ENCODE measurements at regions not wholly inside any gene's neighbourhood (a gene's known extent, or its start where the extent isn't known, plus 50 kb on each side); places are given as distances from the start of the nearest gene placed in this dataset.
"Not testable (repeated sequence)": the region's sequence is repeated elsewhere in the genome, so short reads cannot be mapped to it uniquely, and the experiment has no call there.

DNA sequence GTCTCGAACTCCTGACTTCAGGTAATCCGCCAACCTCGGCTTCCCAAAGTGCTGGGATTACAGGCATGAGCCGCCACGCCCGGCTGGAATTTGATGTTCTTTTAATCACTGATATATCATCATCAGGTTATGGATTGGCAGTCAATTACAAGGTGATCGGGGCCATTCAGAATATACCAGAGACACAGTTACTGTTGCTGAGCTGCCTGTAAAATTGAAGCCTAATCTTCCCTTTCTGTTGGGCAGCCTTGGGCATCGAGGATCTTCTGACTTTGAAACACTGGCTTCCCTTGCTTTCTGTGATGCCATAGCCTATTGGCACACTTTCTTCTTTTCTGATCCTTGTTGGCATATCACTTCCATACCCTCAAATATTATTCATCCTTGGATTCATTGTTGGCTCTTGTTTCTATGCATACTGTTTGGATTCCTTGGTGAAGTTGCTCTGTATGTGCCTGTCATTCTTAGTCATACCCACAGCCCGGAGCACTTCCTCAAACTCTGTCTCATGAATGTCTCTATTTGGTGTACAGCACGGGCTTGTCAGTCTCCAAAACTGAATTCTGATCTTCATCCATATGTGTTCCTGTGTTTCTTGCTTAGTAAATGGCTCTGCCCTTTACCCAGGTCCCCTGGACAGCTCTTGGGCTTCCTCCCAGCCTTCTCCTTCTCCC, 85.6 kb upstream of the CRYM start:
- DNase-seq (ENCODE audit: low read depth, low spot score) = peak; percentile 3

DNA sequence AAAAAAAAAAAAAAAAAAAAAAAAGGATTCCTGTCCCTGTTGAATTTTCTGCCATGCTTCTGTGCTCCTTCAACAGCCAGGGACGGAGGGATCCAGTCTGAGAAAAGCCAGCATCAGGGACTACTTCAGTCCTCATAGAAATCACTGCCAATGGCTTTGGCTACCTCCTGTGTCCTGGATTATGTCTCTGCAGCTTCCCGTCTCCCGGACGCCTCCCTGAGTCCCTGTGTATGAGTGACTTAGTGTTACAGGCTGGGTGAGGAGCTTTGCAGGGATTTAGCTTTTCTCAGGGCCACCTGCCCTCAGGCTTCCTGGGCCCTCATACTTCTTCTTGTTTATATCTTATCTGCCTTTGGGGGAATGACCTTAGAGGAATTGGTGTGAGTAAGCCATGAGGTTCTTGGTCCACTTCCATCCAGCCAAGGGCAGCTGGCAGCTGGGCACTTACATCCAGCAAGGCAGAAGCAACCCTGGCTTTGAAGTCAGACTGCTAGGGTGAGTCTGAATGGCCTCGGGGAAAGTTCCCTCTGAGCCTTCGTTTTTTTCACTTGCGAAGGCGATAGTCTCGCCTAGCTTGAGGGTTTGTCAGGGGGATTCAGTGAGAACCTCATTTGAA, 83.6 kb upstream of the CRYM start:
- not testable (repeated sequence) for DNase-seq (ENCODE audit: low read depth, low spot score)

DNA sequence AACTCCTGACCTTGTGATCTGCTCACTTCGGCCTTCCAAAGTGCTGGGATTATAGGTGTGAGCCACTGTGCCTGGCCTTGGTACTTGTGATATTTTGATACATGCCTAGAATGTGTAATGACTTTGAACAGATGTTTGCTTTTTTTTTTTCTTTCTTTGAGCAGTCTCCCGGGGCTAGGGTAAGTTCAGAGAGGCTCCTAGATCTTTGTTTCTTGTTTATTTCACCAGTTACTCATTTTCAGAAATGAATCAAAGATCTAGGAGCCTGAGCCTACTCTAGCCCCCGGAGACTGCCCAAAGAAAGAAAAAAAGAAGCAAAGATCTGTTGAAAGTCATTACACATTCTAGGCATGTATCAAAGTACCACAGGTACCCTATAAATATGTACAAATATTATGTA, 83.0 kb upstream of the CRYM start:
- DNase-seq (ENCODE audit: low read depth, low spot score) = not testable (repeated sequence)

DNA sequence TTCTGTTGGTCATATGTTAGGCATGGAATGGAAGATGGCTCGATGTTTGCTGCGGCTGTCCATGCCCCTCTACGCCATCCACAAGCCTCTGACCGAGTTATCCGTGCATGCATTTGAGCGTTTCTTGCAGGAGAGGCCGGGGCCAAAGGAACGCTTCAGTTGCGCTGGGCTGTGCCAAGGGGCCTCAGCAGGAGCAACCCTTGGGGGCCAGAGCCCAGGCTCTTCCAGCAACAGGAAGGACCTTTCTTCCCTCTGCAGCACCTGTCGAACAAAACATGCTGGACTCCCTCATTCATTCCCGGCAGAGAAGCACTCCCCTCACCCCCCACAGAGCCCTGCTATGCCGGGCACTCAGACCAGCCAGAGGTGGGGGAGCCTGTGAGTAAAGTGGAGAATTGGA, 81.4 kb upstream of the CRYM start:
- DNase-seq (ENCODE audit: low read depth, low spot score) = not testable (repeated sequence)

DNA sequence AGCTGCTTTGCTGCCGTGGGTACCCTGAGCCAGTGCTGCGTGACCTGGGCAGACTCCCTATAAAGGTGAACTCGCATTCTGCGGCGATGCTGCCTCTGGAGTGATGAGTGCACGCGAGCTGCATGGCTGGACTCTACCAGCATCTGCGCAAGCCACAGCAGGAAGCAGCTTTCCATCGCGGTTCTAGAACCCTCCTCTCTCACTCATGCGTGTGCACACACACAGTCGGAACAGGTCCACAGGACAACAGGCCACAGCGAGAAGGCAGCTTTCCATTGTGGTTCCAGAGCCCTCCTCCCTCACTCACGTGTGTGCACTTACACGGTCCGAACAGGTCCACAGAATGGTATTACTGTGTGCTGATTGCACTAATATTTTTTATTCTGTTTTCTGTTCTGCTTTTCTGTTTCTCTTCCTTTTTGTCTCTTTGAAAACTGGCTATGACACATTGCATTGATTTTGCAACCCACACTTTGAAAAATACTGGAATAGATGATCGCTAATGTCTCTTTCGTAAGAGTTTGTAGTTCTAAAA, 80.2 kb upstream of the CRYM start:
- DNase-seq (ENCODE audit: low read depth, low spot score) = not testable (repeated sequence)

DNA sequence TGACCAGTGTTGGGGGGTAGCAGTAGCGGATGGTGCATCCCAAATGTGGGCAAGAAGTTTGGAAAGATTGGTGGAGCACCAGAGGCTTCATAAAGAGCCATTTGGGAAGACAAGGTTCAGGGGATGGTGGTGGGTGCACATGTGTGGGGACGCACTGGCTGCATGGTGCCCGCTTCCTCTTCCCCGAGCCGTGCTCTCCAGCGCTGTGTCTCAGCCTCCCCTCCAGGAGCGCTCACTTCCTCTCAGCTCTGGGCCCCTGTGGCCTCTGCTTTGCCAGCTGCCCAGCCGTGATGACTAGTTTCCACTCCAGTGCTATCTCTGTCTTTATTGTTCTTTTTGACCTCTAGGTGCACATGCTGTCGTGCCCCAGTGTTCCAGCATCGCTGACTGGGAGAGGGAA, 78.2 kb upstream of the CRYM start:
- DNase-seq (ENCODE audit: low read depth, low spot score) = not testable (repeated sequence)

DNA sequence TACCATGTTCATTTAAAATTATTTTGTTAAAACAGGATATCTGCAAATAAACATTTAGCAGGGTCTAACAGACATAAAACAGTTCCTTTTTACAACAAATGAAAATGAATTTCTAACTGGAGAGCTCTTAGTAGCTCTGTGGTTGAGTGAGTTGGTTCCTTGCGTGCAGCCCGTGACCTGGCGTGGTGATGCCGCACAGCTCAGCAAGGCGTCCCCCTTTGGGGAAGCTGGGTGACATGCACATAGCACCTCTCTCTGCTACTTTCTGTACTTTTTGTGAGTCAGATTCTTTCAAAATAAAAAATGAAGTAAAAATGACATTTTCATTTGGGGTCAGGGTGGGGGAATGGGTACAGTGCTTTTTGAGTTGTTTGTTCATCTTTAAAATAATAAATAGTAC, 73.3 kb upstream of the CRYM start:
- DNase-seq (ENCODE audit: low read depth, low spot score) = not testable (repeated sequence)

DNA sequence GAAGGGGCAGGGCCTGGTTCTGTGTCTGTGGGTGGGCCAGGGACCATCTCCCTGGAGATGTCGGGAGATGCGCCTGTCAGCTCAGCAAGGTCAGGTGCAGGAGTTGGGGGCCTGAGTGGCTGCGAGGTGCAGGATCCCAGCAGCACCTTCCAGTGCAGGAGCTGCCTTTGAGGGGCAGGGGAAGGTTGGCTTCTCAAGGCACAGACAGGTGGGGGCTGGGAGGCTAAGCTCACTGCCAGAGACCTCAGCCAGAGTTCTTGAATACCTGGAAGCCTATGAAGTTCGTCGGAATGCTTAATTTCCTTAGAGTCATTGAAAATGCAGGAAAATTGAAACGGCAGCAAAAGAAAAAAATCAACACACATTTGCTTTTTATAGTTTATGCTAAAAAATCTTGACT, 72.8 kb upstream of the CRYM start:
- not testable (repeated sequence) for DNase-seq (ENCODE audit: low read depth, low spot score)

DNA sequence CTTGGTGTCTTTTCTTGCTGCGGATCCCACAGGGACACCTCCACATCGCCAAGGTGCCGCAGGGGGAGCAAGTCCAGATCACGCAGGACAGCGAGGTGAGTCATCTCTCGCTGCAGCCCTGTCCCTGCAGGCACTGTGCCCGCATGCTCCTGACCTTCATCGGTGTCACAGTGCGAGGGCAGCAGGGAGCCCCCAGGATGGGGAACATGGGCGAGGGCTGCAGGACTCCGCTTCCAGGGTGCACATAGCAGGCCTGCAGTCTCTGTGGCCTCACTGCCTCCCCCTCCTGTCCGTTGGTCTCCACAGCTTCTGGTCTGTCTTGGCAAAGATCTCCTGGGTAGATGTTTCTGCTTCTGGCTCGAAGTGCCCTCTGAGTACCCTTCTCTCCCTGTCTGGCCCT, 71.2 kb upstream of the CRYM start:
- DNase-seq (ENCODE audit: low read depth, low spot score) = not testable (repeated sequence)

DNA sequence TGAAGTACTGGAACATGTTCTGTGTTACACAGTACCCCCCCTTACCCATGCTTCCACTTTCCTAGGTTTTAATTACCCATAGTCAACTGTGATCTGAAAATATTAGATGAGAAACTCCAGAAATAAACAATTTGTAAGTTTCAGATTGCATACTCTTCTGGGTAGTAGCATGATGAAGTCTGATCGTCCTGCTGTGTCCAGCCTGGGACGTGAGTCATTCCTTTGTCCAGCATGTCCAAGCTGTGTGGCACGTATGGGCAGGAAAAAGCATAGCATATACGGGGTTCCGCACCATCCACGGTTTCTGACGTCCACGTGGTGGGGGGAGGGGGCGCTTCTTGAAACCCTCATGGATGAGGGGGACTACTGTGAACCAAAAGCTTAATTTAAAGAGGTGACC, 70.7 kb upstream of the CRYM start:
- not testable (repeated sequence) for DNase-seq (ENCODE audit: low read depth, low spot score)

DNA sequence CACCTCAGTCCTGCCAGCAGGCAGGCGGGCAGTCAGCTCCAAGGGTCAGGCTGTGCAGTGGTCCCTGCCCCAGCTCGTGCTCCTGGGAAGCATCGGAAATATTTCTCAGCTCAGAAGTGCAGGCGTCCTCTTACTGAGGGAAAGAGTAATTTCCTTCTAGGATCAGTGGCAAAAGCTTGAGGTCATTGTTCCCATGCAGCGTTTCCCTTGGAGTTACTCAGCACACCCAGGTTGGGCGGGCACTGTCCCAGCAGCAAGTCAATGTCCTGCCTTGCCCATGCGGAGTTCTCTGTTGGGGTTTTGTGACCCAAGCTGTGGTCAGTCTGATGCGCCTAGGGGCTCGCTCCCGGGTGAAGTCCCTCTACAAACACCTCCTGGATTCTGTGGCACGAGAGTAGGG, 69.4 kb upstream of the CRYM start:
- DNase-seq (ENCODE audit: low read depth, low spot score) = not testable (repeated sequence)

DNA sequence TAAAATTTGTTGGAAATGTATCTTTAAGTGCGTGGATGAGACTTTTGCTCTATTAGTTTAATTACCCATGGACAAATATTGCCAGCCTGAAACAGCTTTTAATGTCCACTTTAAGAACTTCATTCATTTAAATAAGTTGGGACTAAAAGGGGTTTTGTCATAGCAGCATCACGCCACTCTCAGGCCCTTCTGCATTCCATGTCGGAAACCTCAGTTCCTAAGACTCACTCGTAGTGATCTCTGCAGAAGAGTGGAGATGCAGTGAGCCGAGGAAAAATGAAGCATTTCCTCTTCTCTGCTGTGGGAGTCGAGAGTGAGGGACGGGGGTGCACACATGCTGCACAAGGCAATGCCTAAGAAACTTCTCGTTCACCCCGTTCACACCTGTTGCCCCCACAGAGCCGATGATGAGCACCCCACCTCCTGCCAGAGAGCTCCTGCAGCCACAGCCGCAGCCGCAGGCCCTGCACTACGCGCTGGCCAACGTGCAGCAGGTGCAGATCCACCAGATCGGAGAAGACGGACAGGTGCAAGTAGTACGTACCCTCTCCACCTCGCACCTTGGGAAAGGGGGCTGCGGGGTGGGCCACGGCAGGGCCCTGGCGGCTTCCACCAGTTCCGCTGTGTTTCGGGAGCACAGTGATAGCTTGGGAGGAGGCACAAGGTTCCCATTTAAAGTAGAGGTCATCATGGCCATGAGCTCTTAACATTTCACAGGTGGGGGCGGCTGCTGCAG, 68.8 kb upstream of the CRYM start:
- not testable (repeated sequence) for DNase-seq (ENCODE audit: low read depth, low spot score)

DNA sequence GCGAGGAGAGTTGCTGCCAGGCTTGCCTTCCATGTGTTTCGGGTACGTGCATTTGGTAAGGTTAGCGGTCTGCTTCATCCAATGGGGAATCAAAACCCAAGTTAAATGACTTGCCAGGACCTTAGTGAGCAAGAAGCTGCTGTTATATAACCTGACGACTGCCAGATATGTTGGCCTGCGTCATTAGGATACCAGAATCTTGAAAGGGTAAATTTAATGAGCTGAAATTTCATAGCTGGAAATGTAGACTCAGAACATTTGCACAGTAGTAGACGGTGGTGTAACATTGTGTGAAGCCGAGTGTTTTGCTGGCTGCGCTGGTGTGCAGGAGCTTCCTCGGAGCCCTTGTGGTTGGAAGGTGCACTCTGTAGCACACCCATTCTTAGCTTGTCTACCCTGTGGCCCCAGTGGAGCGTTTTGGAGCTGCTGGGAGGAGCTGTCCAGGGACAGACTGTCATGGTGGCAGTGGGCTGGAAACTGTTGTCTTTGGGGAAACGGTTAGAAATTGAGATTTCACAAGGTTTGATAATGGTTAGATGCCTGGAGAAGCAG, 66.3 kb upstream of the CRYM start:
- DNase-seq (ENCODE audit: low read depth, low spot score) = not testable (repeated sequence)

DNA sequence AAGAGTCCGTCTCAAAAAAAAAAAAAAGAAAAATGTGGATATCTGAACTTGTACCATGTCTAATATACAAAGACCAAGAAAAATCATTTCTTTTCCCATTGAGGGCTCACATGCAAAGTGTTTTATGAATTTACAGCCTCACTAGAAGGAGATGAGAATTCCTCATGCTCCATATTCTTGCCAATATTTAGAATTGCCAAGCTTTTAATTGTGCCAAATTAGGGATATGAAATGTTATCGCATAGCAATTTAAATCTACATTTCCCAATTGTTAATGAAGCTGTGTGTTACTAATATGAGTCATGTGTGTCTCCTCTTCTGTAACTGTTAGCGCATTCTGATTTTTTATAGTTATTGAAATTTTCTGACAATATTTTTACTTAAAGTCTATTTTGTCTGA, 63.0 kb upstream of the CRYM start:
- no peak for DNase-seq (ENCODE audit: low read depth, low spot score)

DNA sequence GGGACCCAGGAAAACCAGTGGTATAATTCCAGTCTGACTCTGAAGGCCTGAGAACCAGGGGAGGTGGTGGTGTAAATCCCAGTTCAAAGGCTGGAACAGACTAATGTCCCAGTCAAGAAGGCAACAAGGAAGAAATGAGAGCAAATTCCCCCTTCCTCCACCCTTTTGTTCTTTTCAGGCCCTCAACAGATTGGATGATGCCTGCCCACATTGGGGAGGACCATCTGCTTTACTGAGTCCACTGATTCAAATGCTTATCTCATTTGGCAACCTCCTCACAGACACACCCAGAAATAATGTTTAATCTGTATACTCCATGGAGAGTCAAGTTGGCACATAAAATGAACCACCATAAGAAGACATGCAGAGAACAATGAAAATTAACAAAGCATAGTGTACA, 61.9 kb upstream of the CRYM start:
- DNase-seq (ENCODE audit: low read depth, low spot score) = no peak

DNA sequence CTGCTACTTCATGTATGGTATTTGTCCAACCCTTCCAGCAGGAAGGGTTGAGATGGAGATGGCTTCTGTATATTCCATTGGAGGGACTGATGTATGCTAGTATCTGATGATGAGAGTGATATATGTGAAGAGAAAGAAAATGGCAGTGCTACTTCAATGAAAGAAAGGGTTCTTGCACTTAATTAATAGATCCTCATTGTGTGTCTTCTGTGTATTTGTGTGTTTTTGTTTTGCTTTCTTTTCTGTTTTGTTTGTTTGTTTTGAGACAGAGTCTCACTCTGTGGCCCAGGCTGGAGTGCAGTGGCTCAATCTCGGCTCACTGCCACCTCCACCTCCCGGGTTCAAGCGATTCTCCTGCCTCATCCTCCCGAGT, 61.2 kb upstream of the CRYM start:
- no peak for DNase-seq (ENCODE audit: low read depth, low spot score)

DNA sequence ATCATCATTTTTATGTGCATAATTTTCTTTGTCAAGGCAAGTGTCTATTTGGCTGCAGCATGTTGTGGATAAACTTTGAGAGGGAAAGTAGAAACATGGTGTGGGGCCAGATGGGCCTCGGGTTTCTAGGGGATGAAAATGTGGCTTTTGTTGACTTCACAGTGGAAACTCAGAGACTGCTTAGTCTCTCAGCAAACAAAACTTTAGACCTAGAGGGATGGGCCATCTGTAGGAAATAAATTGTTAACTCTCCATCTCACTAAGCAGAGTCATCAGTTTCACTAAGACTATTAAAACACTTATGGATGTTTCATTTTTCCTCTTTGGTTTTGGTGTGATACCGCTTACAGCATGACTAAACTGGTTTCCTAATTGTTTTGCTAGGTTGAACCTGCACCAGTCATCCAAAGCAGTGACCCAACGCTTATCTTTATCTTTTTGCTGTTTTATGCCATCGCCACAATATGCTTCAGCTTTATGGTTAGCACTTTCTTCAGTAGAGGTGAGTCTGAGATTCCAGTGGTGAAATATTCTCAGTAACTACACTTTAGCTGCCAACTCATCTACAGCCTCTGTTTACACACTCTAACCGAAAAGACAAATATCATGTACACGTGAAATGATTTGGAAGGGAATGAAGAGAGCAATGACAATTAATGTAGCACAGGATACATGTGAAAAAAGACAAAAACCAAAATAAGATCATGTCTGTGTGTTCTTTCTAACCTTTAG, 60.6 kb upstream of the CRYM start:
- no peak for DNase-seq (ENCODE audit: low read depth, low spot score)

DNA sequence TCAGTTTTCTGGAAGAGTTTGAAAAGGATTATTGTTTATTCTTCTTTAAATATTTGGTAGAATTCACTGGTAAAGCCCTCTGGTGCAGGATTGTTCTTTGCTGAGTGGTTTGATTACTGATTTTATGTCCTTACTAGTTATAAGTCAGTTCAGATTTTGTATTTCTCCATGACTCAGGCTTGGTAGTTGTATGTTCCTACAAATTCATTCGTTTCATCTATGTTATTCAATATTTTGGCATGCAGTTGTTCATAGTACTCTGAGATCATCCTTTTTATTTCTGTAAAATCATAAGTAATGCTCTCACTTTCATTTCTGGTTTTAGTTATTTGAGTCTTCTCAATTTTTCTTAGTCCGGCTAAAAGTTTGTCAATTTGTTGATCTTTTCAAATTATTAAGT, 58.1 kb upstream of the CRYM start:
- no peak for DNase-seq (ENCODE audit: low read depth, low spot score)

DNA sequence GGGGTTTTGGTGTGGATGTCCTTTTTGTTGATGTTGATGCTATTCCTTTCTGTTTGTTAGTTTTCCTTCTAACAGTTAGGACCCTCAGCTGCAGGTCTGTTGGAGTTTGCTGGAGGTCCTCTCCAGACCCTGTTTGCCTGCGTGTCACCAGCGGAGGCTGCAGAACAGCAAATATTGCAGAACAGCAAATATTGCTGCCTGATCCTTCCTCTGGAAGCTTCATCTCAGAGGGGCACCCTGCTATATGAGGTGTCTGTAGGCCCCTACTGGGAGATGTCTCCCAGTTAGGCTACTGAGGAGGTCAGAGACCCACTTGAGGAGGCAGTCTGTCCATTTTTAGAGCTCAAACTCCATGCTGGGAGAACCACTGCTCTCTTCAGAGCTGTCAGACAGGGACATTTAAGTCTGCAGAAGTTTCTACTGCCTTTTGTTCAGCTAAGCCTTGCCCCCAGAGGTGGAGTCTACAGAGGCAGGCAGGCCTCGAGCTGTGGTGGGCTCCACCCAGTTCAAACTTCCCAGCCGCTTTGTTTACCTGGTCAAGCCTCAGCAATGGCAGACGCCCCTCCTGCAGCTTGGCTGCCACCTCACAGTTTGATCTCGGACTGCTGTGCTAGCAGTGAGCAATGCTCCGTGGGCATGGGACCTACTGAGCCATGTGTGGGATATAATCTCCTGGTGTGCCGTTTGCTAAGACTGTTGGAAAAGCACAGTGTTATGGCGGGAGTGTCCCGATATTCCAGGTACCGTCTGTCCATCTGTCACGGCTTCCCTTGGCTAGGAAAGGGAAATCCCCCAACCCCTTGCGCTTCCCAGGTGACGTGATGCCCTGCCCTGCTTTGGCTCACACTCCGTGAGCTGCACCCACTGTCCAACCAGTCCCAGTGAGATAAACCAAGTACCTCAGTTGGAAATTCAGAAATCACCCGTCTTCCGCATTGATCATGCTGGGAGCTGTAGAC, 56.4 kb upstream of the CRYM start:
- not testable (repeated sequence) for DNase-seq (ENCODE audit: low read depth, low spot score)

DNA sequence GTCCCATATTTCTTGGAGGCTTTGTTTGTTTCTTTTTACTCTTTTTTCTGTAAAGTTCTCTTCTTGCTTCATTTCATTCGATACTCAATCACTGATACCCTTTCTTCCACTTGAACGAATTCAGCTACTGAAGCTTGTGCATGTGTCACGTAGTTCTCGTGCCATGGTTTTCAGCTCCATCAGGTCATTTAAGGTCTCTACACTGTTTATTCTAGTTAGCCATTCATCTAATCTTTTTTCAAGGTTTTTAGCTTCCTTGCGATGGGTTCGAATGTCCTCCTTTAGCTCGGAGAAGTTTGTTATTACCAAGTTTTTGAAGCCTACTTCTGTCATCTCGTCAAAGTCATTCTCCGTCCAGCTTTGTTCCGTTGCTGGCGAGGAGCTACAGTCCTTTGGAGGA, 55.6 kb upstream of the CRYM start:
- not testable (repeated sequence) for DNase-seq (ENCODE audit: low read depth, low spot score)

All from pulmonary artery endothelial cell (primary cell).